Amniotic stem cell (primary cell): ENCODE measurements at regions not wholly inside any gene's neighbourhood (a gene's known extent, or its start where the extent isn't known, plus 50 kb on each side); places are given as distances from the start of the nearest gene placed in this dataset.
"Not testable (repeated sequence)": the region's sequence is repeated elsewhere in the genome, so short reads cannot be mapped to it uniquely, and the experiment has no call there.

Source experiments
- DNase-seq: peaks from one replicate; lab custom pipeline; 2025; lab: John Stamatoyannopoulos, UW

DNA sequence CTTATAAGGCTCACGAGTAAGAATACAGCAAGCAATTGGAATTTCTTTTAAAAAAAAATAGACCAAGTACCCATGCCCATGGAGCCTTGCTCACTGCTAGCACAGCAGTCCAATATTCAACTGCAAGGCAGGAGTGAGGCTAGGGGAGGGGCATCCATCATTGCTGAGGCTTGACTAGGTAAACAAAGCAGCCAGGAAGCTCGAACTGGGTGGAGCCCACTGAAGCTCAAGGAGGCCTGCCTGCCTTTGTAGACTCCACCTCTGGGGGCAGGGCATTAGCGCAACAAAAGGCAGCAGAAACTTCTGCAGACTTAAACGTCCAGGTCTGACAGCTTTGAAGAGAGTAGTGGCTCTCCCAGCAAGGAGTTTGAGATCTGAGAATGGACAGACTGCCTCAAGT lies 84.0 kb upstream of the STEAP1 start:
- DNase-seq: not testable (repeated sequence)

DNA sequence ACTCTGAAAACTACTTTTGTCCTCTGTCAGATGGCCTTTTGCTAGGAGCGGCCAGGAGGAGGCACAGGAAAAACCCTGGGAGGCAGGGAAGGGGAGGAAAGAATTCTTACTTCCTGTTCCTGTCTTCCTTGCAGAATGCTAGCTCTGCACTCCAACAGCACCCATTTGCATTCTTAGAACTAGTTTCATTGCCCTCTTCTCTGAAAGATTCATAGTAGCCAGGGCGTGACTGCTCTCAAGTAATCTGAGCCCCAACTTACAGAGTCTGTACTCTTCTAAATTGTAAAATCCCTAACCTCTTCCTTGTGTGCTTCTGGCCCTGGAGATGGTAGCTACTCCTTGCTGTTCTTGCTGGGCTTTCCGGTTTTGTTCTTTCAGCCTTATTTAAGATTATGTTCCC lies 75.3 kb upstream of the STEAP1 start:
- no peak for DNase-seq

DNA sequence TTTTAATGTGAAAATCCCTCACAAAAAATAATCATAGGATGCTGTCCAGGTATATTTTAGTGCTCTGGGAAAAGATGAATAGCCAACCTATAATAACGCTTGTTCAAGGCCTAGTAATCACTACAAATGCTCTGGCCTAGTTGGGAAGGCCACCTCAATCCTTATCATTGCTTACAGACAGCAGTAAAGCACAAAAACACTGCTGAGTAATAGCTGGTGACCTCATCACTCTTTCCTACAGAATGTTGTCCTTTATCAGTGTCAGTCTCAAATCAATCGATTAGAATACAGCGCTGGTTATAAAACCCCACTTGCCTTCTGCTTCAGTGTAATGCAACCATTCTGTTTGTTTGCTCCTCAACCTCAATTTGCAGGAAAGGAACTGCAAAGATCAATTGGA lies 72.6 kb upstream of the STEAP1 start:
- DNase-seq: no peak

DNA sequence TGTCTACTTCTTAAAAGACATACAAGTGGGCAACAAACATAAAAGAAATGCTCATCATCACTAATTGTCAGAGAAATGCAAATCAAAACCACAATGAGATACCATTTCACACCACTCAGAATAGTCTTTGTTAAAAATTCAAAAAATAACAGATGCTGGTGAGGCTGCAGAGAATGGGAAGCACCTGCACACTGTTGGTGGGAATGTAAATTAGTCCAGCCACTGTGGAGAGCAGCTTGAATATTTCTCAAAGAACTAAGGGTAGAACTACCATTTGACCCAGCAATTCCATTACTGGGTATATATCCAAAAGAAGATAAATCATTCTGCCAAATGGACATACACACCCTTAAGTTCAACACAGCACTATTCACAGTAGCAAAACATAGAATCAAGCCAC lies 61.8 kb upstream of the STEAP1 start:
- DNase-seq: no peak

DNA sequence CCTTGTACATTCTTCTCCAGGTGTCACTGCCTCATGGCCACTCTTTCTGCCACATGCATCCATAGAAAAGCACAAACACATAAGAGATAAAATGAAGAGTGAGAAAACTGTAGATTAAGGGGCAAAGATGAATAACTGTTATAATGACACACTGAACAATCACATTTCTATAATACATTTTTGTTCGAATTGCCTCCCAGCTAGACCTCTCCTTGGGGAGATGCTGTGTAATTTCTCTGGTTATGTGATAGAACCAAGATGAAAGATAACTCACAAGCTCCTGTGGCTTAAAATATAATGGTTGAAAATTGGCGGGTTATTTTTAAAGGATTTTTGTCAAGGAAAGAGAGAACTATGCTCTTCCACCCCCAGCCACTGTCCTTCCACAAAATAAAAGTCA lies 60.2 kb upstream of the STEAP1 start:
- no peak for DNase-seq
